K562 (cell line): ENCODE measurements at regions not wholly inside any gene's neighbourhood (a gene's known extent, or its start where the extent isn't known, plus 50 kb on each side); places are given as distances from the start of the nearest gene placed in this dataset.

Experiments
- ATAC-seq: fragments of 200-7000 bp; cut with Tn5 transposase; 3 replicates; pipeline ENCODE4 v1.9.1; 2020; ENCODE audit warnings: moderate library complexity
- BruUV-seq: library from RNA; stranded (reverse); fragments of 400-500 nt; replicated peaks from 2 replicates; lab custom pipeline; 2021; lab: Mats Ljungman, UMichigan
- CTCF ChIA-PET: fragments of 300-600 bp; formaldehyde crosslinking; extraction: SDS; loops from one replicate; lab custom pipeline; 2021; ENCODE audit warnings: low intra/inter-chr PET ratio; lab: Yijun Ruan, JAX
- POLR2A ChIA-PET: fragments of 300-600, 350-650 bp; sonication (Branson Sonifier 250); formaldehyde crosslinking; extraction: SDS; loops from one replicate; lab custom pipeline; 2021; ENCODE audit warnings: antibody characterized with exemption, inconsistent platforms; lab: Yijun Ruan, JAX
- DNase-seq, 4 experiments: peaks; one replicate each; pipeline versions ENCODE4 v3.0.0 to v3.0.0-alpha.2; 2011 to 2018; ENCODE audit warnings: low spot score in 3 of 4, mixed read lengths in 3 of 4; ENCODE audit errors: extremely low read depth in 1 of 4
- FAIRE-seq: peaks from 2 replicates; lab custom pipeline; 2011; peaks lifted over from hg19 to GRCh38; lab: Jason Lieb, UNC
- H2AFZ ChIP-seq: 2 replicates; pipeline ENCODE4 v1.6.0; 2011; ENCODE audit warnings: low read depth, low read length, control low read depth, inconsistent platforms
- H3K27ac ChIP-seq: fragments of 200-600 bp; 3 replicates; pipeline ENCODE4 v1.8.0; 2011; ENCODE audit warnings: low read depth, mild to moderate bottlenecking, control low read depth, inconsistent platforms, low read length, moderate library complexity, mixed read lengths; ENCODE audit errors: extremely low read depth
- H3K27me3 ChIP-seq, 2 experiments: fragments of 300-600 bp in 1 of 2; 2 replicates in 1 of 2; 3 replicates in 1 of 2; pipeline versions ENCODE4 v1.6.0 to v1.8.0; 2011; ENCODE audit warnings: inconsistent platforms in 2 of 2, low read length in 2 of 2, mild to moderate bottlenecking in 1 of 2, mixed read lengths in 1 of 2, moderate library complexity in 1 of 2; ENCODE audit not compliant: control insufficient read depth in 2 of 2, insufficient read depth in 2 of 2
- H3K36me3 ChIP-seq: fragments of 300-600 bp; 3 replicates; pipeline ENCODE4 v1.8.0; 2011; ENCODE audit warnings: mild to moderate bottlenecking, low read length, inconsistent platforms; ENCODE audit not compliant: control insufficient read depth, insufficient read depth
- H3K4me1 ChIP-seq, 2 experiments: fragments of 200-600 bp in 1 of 2; replicated peaks in 1 of 2; 2 replicates in 1 of 2; 3 replicates in 1 of 2; pipeline versions ENCODE4 v1.5.1 to v1.8.0; 2011; ENCODE audit warnings: inconsistent platforms in 2 of 2, low read length in 2 of 2, mild to moderate bottlenecking in 1 of 2, mixed read lengths in 1 of 2, moderate library complexity in 1 of 2; ENCODE audit not compliant: control insufficient read depth in 2 of 2, insufficient read depth in 2 of 2
- H3K4me2 ChIP-seq: 2 replicates; pipeline ENCODE4 v1.6.1; 2011; ENCODE audit warnings: low read length, control low read depth, inconsistent platforms, mixed read lengths; ENCODE audit not compliant: insufficient read depth
- H3K4me3 ChIP-seq: fragments of 200-600 bp; sonication (generic), shearing (Covaris generic); 2 replicates; pipeline ENCODE4 v1.5.1; 2016; ENCODE audit warnings: control low read depth, inconsistent platforms
- H3K79me2 ChIP-seq: fragments of 200-600 bp; 3 replicates; pipeline ENCODE4 v1.8.0; 2011; ENCODE audit warnings: low read length, inconsistent platforms; ENCODE audit not compliant: control insufficient read depth, insufficient read depth
- H3K9ac ChIP-seq, 2 experiments: 2 replicates each; pipeline versions ENCODE4 v1.6.0 to v1.6.1; 2011; ENCODE audit warnings: low read depth in 2 of 2, low read length in 2 of 2, control low read depth in 1 of 2, inconsistent platforms in 1 of 2, mild to moderate bottlenecking in 1 of 2, mixed read lengths in 1 of 2; ENCODE audit not compliant: insufficient read depth in 1 of 2
- H3K9me1 ChIP-seq: one replicate; pipeline ENCODE4 v1.6.0; 2011; ENCODE audit warnings: inconsistent platforms, mild to moderate bottlenecking, low read length, moderate library complexity; ENCODE audit not compliant: control insufficient read depth, insufficient read depth
- H3K9me3 ChIP-seq: replicated peaks from 2 replicates; pipeline ENCODE4 v1.5.1; 2011; ENCODE audit warnings: low read depth, low read length, inconsistent platforms; ENCODE audit not compliant: control insufficient read depth, insufficient read depth
- H4K20me1 ChIP-seq: replicated peaks from 2 replicates; pipeline ENCODE4 v1.6.1; 2011; ENCODE audit warnings: low read length, inconsistent platforms, mixed read lengths; ENCODE audit not compliant: control insufficient read depth, insufficient read depth
- CBX1 ChIP-seq: sonication (generic); IDR thresholded peaks from 2 replicates; pipeline ENCODE4 v1.6.1; 2016; ENCODE audit warnings: antibody characterized with exemption, low read depth, mild to moderate bottlenecking
- DNMT1 ChIP-seq: fragments of 450-650 bp; IDR thresholded peaks from 2 replicates; pipeline ENCODE4 v1.6.1; 2016; ENCODE audit warnings: antibody characterized with exemption, mild to moderate bottlenecking
- EZH2 ChIP-seq: IDR thresholded peaks from 2 replicates; pipeline ENCODE4 v1.6.1; 2012; ENCODE audit warnings: low read depth, mild to moderate bottlenecking, inconsistent platforms, low read length, borderline replicate concordance
- IRF2 ChIP-seq: sonication (generic); formaldehyde crosslinking; IDR thresholded peaks from 2 replicates; pipeline ENCODE4 v1.8.1; 2022; ENCODE audit warnings: mild to moderate bottlenecking, missing genetic modification reagents
- PKNOX1 ChIP-seq: fragments of 450-650 bp; IDR thresholded peaks from 2 replicates; pipeline ENCODE4 v1.6.1; 2016
- PPARD ChIP-seq: fragments of 250-450 bp; sonication (Bioruptor Pico); IDR thresholded peaks from 2 replicates; pipeline ENCODE4 v1.8.0; 2022; ENCODE audit warnings: inconsistent platforms, mild to moderate bottlenecking, moderate library complexity
- TFAM ChIP-seq: fragments of 250-450 bp; sonication (Bioruptor Pico); conservative IDR thresholded peaks from 2 replicates; pipeline ENCODE4 v1.5.0; 2021; ENCODE audit warnings: mild to moderate bottlenecking, moderate library complexity
- ZC3H8 ChIP-seq: fragments of 450-650 bp; IDR thresholded peaks from 2 replicates; pipeline ENCODE4 v1.6.1; 2017
- WGBS: fragments of 100-300 bp; shearing (Covaris generic); methylation state at CpG from one replicate; pipeline ENCODE4 v1.1.6; 2016; ENCODE audit warnings: low coverage, mixed read lengths; ENCODE audit not compliant: insufficient coverage; ENCODE audit errors: missing lambda C conversion rate; 5-methylcytosine and 5-hydroxymethylcytosine counted together
- in situ Hi-C: fragments of 300-500 bp; cut with MboI; formaldehyde crosslinking; loops from 4 replicates; pipeline ENCODE4 v1.15.0; 2018; ENCODE audit warnings: inconsistent platforms, mixed read lengths
- intact Hi-C: fragments of 100-400 bp; cut with micrococcal nuclease; formaldehyde crosslinking; loops from 2 replicates; pipeline ENCODE4 v1.14.2; 2022
- TF ChIP-seq, protein P1 (sequence below): fragments of 250-450 bp; sonication (Bioruptor Pico); IDR thresholded peaks from 2 replicates; pipeline ENCODE4 v1.5.0; 2021; ENCODE audit warnings: mild to moderate bottlenecking, borderline replicate concordance

DNA sequence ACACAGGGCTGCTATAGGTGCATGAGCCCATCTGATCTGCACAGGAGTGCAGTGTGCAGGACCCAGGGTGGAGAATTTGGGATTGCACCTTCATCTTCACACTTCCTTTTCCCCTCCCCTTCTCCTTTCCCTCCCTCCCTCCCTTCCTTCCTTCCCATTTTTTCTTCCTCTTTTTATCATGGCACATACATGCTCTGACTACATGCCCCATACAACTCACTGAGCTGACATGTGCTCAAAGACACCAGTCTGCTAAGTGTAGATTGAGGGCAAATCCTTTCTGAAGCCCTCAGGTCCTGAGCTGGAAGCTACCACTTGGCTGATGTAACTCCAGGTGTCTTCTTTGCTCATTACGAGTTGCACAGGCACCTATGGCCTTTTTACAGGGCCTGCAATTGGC, 365.3 kb upstream of the ZNF32 start:
- Histone ChIP-seq H3K4me3 (no peak overlapping the region), H2AFZ (no peak overlapping the region), H3K9ac (no peak overlapping the region), H3K9me3 (no peaks in the 10 kb centered on the region), H3K9me1 (no peaks in the 10 kb centered on the region), H3K36me3 (no peaks in the 10 kb centered on the region), H3K79me2 (no peaks in the 10 kb centered on the region), H3K4me1 (no peaks in the 10 kb centered on the region), H3K27me3 (peaks cover 0 to 7% of the 10 kb centered on the region in 2 experiments; a peak in 2 of 5 replicates), H3K27ac (no peak overlapping the region), H3K4me2 (no peak overlapping the region), H4K20me1 (no peaks in the 10 kb centered on the region; the same call in 1 of the 2 replicates)
- DNase-seq = no peak
- FAIRE-seq = no peak
- no peak for ATAC-seq
- intact Hi-C loops (no loop called here), in situ Hi-C loops (no loop called here)
- ChIA-PET CTCF (no interaction called here), POLR2A (no interaction called here)
- TF ChIP-seq EZH2 (no peak), IRF2 (CRISPR knock-in tag) (no peak), DNMT1 (no peak), PPARD (no peak), PKNOX1 (no peak), ZC3H8 (no peak), TFAM (no peak), CBX1 (no peak)
- TF ChIP-seq, protein P1, sequence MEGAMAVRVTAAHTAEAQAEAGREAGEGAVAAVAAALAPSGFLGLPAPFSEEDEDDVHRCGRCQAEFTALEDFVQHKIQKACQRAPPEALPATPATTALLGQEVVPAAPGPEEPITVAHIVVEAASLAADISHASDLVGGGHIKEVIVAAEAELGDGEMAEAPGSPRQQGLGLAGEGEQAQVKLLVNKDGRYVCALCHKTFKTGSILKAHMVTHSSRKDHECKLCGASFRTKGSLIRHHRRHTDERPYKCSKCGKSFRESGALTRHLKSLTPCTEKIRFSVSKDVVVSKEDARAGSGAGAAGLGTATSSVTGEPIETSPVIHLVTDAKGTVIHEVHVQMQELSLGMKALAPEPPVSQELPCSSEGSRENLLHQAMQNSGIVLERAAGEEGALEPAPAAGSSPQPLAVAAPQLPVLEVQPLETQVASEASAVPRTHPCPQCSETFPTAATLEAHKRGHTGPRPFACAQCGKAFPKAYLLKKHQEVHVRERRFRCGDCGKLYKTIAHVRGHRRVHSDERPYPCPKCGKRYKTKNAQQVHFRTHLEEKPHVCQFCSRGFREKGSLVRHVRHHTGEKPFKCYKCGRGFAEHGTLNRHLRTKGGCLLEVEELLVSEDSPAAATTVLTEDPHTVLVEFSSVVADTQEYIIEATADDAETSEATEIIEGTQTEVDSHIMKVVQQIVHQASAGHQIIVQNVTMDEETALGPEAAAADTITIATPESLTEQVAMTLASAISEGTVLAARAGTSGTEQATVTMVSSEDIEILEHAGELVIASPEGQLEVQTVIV (CRISPR knock-in tag) = no peak
- 0% methylated on average over 1 of the region's 1 CpG for WGBS
- no TSS peak for BruUV-seq
